ENCODE measurements at regions not wholly inside any gene's neighbourhood (a gene's known extent, or its start where the extent isn't known, plus 50 kb on each side); places are given as distances from the start of the nearest gene placed in this dataset.
A peak's percentile ranks its signal among the peaks of the same experiment; 100 is the strongest.

DNA sequence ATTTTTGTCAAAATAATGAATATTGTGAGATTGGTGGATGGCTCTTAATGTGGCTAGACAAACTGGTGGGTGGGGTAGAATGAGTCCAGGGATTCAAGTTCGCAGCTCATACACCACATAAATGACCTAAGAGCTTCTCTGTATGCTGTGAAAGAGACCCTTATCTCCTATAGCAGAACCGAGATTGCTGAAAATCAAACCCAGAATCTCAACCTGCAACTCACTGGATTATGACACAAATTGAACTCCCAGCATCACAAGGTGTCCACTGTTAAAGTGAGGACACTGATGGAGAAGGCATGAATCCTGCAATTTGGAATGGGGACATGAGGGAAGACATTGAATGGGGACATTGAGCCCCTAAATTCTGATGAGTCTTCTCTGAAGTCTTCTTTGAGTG, 51.3 kb upstream of the CNKSR3 start:
- intact Hi-C loops (cut with DNase I, micrococcal nuclease) = no loop called here
- peaks cover 10% of the 10 kb centered on the region for H3K4me1 ChIP-seq (ENCODE audit: low read depth)
- H3K36me3 ChIP-seq (ENCODE audit: low read depth) = no peaks in the 10 kb centered on the region
- no peak overlapping the region for H3K4me3 ChIP-seq
- DNase-seq (no peak), ATAC-seq (no peak)
- TF ChIP-seq, protein P1, sequence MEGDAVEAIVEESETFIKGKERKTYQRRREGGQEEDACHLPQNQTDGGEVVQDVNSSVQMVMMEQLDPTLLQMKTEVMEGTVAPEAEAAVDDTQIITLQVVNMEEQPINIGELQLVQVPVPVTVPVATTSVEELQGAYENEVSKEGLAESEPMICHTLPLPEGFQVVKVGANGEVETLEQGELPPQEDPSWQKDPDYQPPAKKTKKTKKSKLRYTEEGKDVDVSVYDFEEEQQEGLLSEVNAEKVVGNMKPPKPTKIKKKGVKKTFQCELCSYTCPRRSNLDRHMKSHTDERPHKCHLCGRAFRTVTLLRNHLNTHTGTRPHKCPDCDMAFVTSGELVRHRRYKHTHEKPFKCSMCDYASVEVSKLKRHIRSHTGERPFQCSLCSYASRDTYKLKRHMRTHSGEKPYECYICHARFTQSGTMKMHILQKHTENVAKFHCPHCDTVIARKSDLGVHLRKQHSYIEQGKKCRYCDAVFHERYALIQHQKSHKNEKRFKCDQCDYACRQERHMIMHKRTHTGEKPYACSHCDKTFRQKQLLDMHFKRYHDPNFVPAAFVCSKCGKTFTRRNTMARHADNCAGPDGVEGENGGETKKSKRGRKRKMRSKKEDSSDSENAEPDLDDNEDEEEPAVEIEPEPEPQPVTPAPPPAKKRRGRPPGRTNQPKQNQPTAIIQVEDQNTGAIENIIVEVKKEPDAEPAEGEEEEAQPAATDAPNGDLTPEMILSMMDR (IDR thresholded peaks at IDR 0.05) = no peak
- H3K9me3 ChIP-seq = no peaks in the 10 kb centered on the region

DNA sequence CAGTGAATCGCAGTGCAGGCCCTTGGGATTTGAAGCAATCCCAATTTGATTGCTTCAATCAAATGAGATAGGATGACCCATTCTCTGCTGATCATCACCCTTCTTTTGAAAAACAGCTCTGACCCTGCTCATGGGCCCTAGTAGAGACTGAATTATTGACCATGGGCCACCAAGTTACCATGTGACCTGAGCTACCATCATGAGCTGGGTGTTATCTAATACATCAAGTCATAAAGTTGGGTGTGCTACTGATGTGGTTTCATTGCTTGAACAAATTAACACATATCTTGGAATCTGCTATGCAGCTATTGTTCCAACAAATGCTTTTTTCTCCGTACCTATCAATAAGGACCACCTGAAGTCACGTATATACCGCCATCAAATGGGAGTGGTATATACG, 54.8 kb upstream of the CNKSR3 start:
- peak in 1 of 3 donors; percentile 42 for DNase-seq

DNA sequence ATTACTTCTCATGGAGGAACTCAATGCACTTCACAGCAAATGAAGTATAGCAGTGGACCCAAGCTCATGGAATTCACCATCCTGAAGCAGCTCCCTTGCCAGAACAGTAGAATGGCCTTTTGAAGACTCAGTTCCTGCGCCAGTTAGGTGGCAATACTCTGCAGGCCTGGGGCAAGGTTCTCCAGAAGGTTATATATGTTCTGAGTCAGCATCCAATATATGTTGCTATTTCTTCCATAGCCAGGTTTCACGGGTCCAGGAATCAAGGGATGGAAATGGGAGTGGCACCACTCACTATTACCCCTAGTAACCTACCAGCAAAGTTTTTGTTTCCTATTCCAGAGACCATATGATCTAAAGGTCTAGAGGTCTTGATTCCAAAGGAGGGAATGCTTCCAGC, 56.4 kb upstream of the CNKSR3 start:
- Histone ChIP-seq H3K4me3 (no peak overlapping the region), H3K4me1 (ENCODE audit: low read depth) (peaks cover 21% of the 10 kb centered on the region), H3K9me3 (no peaks in the 10 kb centered on the region), H3K36me3 (ENCODE audit: low read depth) (no peaks in the 10 kb centered on the region)
- ATAC-seq = peak; percentile 69
- TF ChIP-seq, protein P1 (IDR thresholded peaks at IDR 0.05) = no peak
- DNase-seq = no peak
- intact Hi-C loops (cut with DNase I, micrococcal nuclease) = no loop called here

More for the DNA sequence above, 54.8 kb upstream of the CNKSR3 start:
- Histone ChIP-seq H3K4me3 (no peak overlapping the region), H3K9me3 (no peaks in the 10 kb centered on the region), H3K4me1 (ENCODE audit: low read depth) (peaks cover 21% of the 10 kb centered on the region), H3K36me3 (ENCODE audit: low read depth) (no peaks in the 10 kb centered on the region)
- ATAC-seq = peak; percentile 35
- intact Hi-C loops (cut with DNase I, micrococcal nuclease) = no loop called here
- TF ChIP-seq, protein P1 (IDR thresholded peaks at IDR 0.05) = no peak

DNA sequence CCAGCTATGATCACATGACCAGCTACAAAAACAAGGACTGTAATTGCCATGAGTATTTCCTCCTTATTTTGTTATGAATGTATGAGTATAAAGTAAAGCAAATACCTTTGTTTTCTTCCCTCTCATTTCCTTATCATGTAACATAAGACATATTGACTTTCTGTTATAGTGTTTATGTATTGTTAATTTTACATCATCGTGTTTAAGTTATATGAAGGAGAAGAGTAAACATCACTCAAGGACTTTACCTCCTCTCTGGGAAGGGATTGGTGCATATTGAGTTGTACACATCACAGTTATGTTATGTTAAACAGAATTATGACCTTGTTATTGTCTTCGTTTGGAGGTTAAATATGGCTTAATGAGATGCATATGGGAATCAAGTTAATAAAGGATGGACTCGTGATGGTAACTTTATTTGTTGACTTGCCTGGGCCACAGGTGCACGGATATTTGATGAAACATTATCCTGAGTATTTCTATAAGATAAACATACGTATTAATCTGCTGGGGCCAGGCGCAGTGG, 57.3 kb upstream of the CNKSR3 start:
- H3K4me3 ChIP-seq = no peak overlapping the region
- TF ChIP-seq, protein P1 (IDR thresholded peaks at IDR 0.05) = no peak
- ATAC-seq (peak; percentile 79), DNase-seq (no peak)
- peaks cover 21% of the 10 kb centered on the region for H3K4me1 ChIP-seq (ENCODE audit: low read depth)
- no peaks in the 10 kb centered on the region for H3K9me3 ChIP-seq
- intact Hi-C loops (cut with DNase I, micrococcal nuclease) = no loop called here
- H3K36me3 ChIP-seq (ENCODE audit: low read depth) = no peaks in the 10 kb centered on the region

DNA sequence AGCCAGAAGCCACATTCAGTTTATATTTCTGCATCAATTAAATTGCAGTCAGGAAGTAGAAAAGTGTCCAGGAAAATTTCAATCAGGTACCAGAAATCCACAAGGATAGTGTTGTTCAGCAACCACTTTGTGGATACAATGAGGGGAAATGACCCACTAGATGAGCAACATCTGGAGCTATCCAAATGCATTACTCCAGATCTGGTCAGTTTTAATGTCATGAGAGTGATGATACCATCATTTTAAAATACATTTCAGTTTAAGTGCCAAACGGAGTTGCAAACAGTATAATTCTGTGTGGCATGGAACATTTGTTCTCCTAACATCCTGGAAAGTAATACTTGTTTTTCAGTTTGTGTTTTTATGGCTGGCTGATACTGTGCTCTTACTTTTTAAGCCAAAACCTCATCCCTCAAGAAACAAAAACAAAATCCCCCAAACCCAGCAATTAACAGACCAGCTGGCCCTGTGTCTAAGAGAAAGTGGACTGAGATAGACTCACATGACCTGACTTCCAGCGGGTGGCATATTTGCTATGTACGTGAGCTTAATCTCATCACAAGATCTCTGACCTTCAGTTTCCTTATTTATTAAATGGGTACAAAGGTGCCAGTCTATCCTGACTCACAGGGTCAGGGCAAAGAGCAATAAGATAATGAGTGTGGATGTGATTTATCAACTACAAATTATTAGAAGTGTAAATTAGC, 58.8 kb upstream of the CNKSR3 start:
- no peak for DNase-seq

More for the DNA sequence above, 58.8 kb upstream of the CNKSR3 start:
- no peaks in the 10 kb centered on the region for H3K9me3 ChIP-seq
- ATAC-seq = peak; percentile 55
- TF ChIP-seq, protein P1 (IDR thresholded peaks at IDR 0.05) = no peak
- no peak overlapping the region for H3K4me3 ChIP-seq
- intact Hi-C loops (cut with DNase I, micrococcal nuclease) = no loop called here
- H3K4me1 ChIP-seq (ENCODE audit: low read depth) = peaks cover 21% of the 10 kb centered on the region
- no peaks in the 10 kb centered on the region for H3K36me3 ChIP-seq (ENCODE audit: low read depth)

Data from mucosa of descending colon (tissue), 3 donors.